ENCODE measurements at regions not wholly inside any gene's neighbourhood (a gene's known extent, or its start where the extent isn't known, plus 50 kb on each side); places are given as distances from the start of the nearest gene placed in this dataset.

- TF ChIP-seq CTCF (IDR thresholded peaks at IDR 0.05; ENCODE audit: low read length) = no peak
- TF ChIP-seq EZH2 (IDR thresholded peaks at IDR 0.05; ENCODE audit: borderline replicate concordance, low read length) = no peak
Observed at GRCh38 chr2:149849591-149849990, 262.0 kb upstream of the MMADHC start.
